ENCODE measurements at regions not wholly inside any gene's neighbourhood (a gene's known extent, or its start where the extent isn't known, plus 50 kb on each side); places are given as distances from the start of the nearest gene placed in this dataset.

- no peaks in the 10 kb centered on the region for H3K9me2 ChIP-seq (replicated peaks; ENCODE audit: low read length)
- no peaks in the 10 kb centered on the region for H3K36me3 ChIP-seq (ENCODE audit: low read depth, low read length)
- H3F3A ChIP-seq (ENCODE audit: low read length, unreplicated experiment) = no peaks in the 10 kb centered on the region
- no peaks in the 10 kb centered on the region for H3K4me1 ChIP-seq (ENCODE audit: insufficient read depth, low read length)
- intact Hi-C loops (cut with micrococcal nuclease) = no loop called here
- ChIA-PET CTCF (no interaction called here), POLR2A (ENCODE audit: unreplicated experiment) (no interaction called here)
- H3K27ac ChIP-seq (ENCODE audit: low read length) = no peak overlapping the region
- no peak overlapping the region for H3K9ac ChIP-seq (ENCODE audit: low read length)
- no peak overlapping the region for H3K4me3 ChIP-seq (ENCODE audit: low read length)
- H3K79me2 ChIP-seq (ENCODE audit: low read length) = no peaks in the 10 kb centered on the region
- no peak overlapping the region for H2AFZ ChIP-seq (ENCODE audit: low read length)
- no TSS peak for BruUV-seq (replicated peaks)
- H3K4me2 ChIP-seq (ENCODE audit: low read length) = no peak overlapping the region
- TF ChIP-seq CTCF (conservative IDR thresholded peaks at IDR 0.05; ENCODE audit: low read depth, low read length) (no peak), EZH2 (IDR thresholded peaks at IDR 0.05; ENCODE audit: low read length, unreplicated experiment) (no peak), EZH2phosphoT487 (IDR thresholded peaks at IDR 0.05; ENCODE audit: borderline replicate concordance, low read length) (no peak)
- H3K27me3 ChIP-seq (ENCODE audit: low read length) = no peaks in the 10 kb centered on the region
- no peaks in the 10 kb centered on the region for H3K9me3 ChIP-seq (ENCODE audit: low read length)
- DNase-seq (no peak), ATAC-seq (no peak)
- no peaks in the 10 kb centered on the region for H4K20me1 ChIP-seq (ENCODE audit: low read length)
Observed at GRCh38 chr4:32102896-32103295, 1382.7 kb downstream of the PCDH7 start.

GRCh38 chr4:32106767-32107166, 1386.6 kb downstream of the PCDH7 start:
- ATAC-seq = no peak
- no TSS peak for BruUV-seq (replicated peaks)

More at GRCh38 chr4:32106767-32107166, 1386.6 kb downstream of the PCDH7 start:
- CTCF ChIA-PET = no interaction called here
- Histone ChIP-seq H3K9me3 (ENCODE audit: low read length) (no peaks in the 10 kb centered on the region), H3K4me3 (ENCODE audit: low read length) (no peak overlapping the region), H4K20me1 (ENCODE audit: low read length) (no peaks in the 10 kb centered on the region), H3K79me2 (ENCODE audit: low read length) (no peaks in the 10 kb centered on the region), H3K27me3 (ENCODE audit: low read length) (no peaks in the 10 kb centered on the region), H3F3A (ENCODE audit: low read length, unreplicated experiment) (no peaks in the 10 kb centered on the region), H3K27ac (ENCODE audit: low read length) (no peak overlapping the region), H3K9me2 (replicated peaks; ENCODE audit: low read length) (no peaks in the 10 kb centered on the region), H3K36me3 (ENCODE audit: low read depth, low read length) (no peaks in the 10 kb centered on the region), H2AFZ (ENCODE audit: low read length) (no peak overlapping the region), H3K9ac (ENCODE audit: low read length) (no peak overlapping the region), H3K4me2 (ENCODE audit: low read length) (no peak overlapping the region), H3K4me1 (ENCODE audit: insufficient read depth, low read length) (no peaks in the 10 kb centered on the region)
- TF ChIP-seq EZH2phosphoT487 (IDR thresholded peaks at IDR 0.05; ENCODE audit: borderline replicate concordance, low read length) = no peak
- TF ChIP-seq CTCF (conservative IDR thresholded peaks at IDR 0.05; ENCODE audit: low read depth, low read length) = no peak
- no peak for TF ChIP-seq EZH2 (IDR thresholded peaks at IDR 0.05; ENCODE audit: low read length, unreplicated experiment)
- DNase-seq = peak; percentile 4
- POLR2A ChIA-PET (ENCODE audit: unreplicated experiment) = interaction anchor here (0.6 kb wide), 1 partner anchor 619 kb away, joined by 3 read pairs; no protein-coding TSS in a partner anchor
- intact Hi-C loops (cut with micrococcal nuclease) = no loop called here
